ENCODE measurements at regions not wholly inside any gene's neighbourhood (a gene's known extent, or its start where the extent isn't known, plus 50 kb on each side); places are given as distances from the start of the nearest gene placed in this dataset.

DNA sequence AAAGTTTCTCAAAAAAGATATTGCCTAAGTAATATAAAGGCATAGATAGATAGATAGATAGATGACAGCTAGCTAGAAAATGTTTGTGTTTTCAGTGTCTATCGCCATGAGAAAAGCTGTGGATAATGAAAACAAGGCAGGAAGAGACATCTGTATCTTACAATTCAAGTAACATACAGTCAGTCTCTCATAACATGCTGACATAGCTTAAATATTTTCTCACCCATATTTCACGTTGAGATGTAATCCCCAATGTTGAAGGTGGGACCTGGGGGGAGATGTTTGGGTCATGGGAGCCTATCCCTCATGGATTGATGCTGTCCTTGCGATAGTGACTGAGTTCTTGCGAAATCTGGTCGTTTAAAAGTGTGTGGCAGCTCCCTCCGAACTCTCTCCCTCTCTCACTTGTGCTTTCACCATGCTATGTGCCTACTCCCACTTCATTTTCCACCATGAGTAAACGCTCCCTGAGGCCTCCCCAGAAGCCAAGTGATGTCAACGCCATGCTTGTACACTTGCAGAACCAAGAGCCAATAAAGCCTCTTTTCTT, 856.8 kb upstream of the ADAMTS5 start:
- Histone ChIP-seq H3K36me3 (ENCODE audit: control insufficient read depth in 2 of 2, extremely low read depth in 1 of 2, insufficient read depth in 2 of 2, low read length in 2 of 2) (no peaks in the 10 kb centered on the region), H3K4me3 (replicated peaks in 1 of 3; ENCODE audit: insufficient read depth in 1 of 3, low read depth in 1 of 3, low read length in 3 of 3) (no peak overlapping the region), H3K9me1 (replicated peaks; ENCODE audit: control insufficient read depth, extremely low read depth, insufficient read depth, low read length) (no peaks in the 10 kb centered on the region), H4K20me1 (replicated peaks; ENCODE audit: control insufficient read depth, extremely low read depth, insufficient read depth, low read length) (no peaks in the 10 kb centered on the region), H3K27ac (ENCODE audit: insufficient read depth, low read depth, low read length) (no peak overlapping the region), H3K4me1 (ENCODE audit: control insufficient read depth, extremely low read depth, insufficient read depth, low read length) (no peaks in the 10 kb centered on the region), H3K9ac (replicated peaks; ENCODE audit: extremely low read depth, insufficient read depth, low read length) (no peak overlapping the region), H3K9me3 (replicated peaks; ENCODE audit: control insufficient read depth, insufficient read depth, low read length) (no peaks in the 10 kb centered on the region), H3K27me3 (ENCODE audit: control insufficient read depth in 2 of 2, insufficient read depth in 2 of 2, low read length in 2 of 2) (no peaks in the 10 kb centered on the region), H3K4me2 (ENCODE audit: insufficient read depth, low read length) (no peak overlapping the region), H3K79me2 (ENCODE audit: control insufficient read depth, insufficient read depth, low read length) (no peaks in the 10 kb centered on the region), H2AFZ (ENCODE audit: low read depth, low read length) (no peak overlapping the region)
- no peak for DNase-seq (ENCODE audit: low read depth, low spot score)
- TF ChIP-seq EZH2 (IDR thresholded peaks at IDR 0.05; ENCODE audit: borderline replicate concordance, low read depth, low read length, severe bottlenecking) (no peak), POLR2AphosphoS5 (IDR thresholded peaks at IDR 0.05; ENCODE audit: insufficient read depth, low read depth, low read length) (no peak), FOS (IDR thresholded peaks at IDR 0.05; ENCODE audit: borderline replicate concordance, insufficient read depth, low read length) (no peak), POLR2A (IDR thresholded peaks at IDR 0.05; ENCODE audit: low read depth, low read length) (no peak), JUN (IDR thresholded peaks at IDR 0.05; ENCODE audit: borderline replicate concordance, insufficient read depth, insufficient read length, low read depth) (no peak), GATA2 (IDR thresholded peaks at IDR 0.05; ENCODE audit: insufficient read depth, insufficient read length, low read depth, low read length) (no peak), MYC (IDR thresholded peaks at IDR 0.05; ENCODE audit: low read depth, low read length) (no peak)
- TF ChIP-seq, protein P1, sequence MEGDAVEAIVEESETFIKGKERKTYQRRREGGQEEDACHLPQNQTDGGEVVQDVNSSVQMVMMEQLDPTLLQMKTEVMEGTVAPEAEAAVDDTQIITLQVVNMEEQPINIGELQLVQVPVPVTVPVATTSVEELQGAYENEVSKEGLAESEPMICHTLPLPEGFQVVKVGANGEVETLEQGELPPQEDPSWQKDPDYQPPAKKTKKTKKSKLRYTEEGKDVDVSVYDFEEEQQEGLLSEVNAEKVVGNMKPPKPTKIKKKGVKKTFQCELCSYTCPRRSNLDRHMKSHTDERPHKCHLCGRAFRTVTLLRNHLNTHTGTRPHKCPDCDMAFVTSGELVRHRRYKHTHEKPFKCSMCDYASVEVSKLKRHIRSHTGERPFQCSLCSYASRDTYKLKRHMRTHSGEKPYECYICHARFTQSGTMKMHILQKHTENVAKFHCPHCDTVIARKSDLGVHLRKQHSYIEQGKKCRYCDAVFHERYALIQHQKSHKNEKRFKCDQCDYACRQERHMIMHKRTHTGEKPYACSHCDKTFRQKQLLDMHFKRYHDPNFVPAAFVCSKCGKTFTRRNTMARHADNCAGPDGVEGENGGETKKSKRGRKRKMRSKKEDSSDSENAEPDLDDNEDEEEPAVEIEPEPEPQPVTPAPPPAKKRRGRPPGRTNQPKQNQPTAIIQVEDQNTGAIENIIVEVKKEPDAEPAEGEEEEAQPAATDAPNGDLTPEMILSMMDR (IDR thresholded peaks at IDR 0.05; ENCODE audit: extremely low read depth in 1 of 2, insufficient read depth in 1 of 2, low read depth in 1 of 2, low read length in 2 of 2) = no peak
- TF ChIP-seq, protein P2, sequence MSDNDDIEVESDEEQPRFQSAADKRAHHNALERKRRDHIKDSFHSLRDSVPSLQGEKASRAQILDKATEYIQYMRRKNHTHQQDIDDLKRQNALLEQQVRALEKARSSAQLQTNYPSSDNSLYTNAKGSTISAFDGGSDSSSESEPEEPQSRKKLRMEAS (IDR thresholded peaks at IDR 0.05; ENCODE audit: insufficient read depth, insufficient read length) = no peak
- no peak for FAIRE-seq
- BruUV-seq (replicated peaks) = no TSS peak
- ChIA-PET POLR2A (no interaction called here), CTCF (interaction anchor here (1.2 kb wide), 1 partner anchor 11 kb away, joined by 3 read pairs; no protein-coding TSS in a partner anchor)
- intact Hi-C loops (cut with micrococcal nuclease) = no loop called here
- dilution Hi-C loops (cut with MboI; ENCODE audit: extremely low pct_ligation_motif_present, low sequenced_read_pairs) = no loop called here
